ENCODE measurements at regions not wholly inside any gene's neighbourhood (a gene's known extent, or its start where the extent isn't known, plus 50 kb on each side); places are given as distances from the start of the nearest gene placed in this dataset.

DNA sequence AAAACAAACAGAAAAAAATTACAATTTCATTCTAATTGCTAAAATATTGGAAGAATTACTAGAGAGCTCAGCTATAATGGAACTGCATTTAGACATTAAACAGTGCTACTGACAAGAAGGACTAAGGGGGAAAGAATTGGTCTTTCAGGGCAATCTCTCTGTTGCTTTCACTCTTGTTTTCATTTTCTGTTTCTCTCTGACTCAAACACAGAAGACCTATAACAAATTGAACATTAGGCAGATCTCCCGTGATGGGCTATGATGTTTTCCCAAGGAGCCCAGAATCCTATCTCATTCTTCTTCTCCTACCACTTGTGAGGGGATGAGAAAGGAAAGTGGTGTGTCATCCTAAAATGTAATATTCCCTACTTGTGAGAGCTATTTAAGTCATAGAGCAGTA, 358.0 kb upstream of the TGFBR2 start:
- H3K9me3 Mint-ChIP-seq, result peaks cover 9% of the 10 kb centered on the region
- H3K27ac Mint-ChIP-seq, result no peak overlapping the region
- H3K36me3 Mint-ChIP-seq (ENCODE audit: low read depth), result peaks cover 4% of the 10 kb centered on the region
- H3K27me3 Mint-ChIP-seq (ENCODE audit: low read depth, poor library complexity), result peaks cover 4% of the 10 kb centered on the region
- H3K4me3 Mint-ChIP-seq, result no peak overlapping the region
- peaks cover 9% of the 10 kb centered on the region for H3K4me1 Mint-ChIP-seq
- TF ChIP-seq, protein P1, sequence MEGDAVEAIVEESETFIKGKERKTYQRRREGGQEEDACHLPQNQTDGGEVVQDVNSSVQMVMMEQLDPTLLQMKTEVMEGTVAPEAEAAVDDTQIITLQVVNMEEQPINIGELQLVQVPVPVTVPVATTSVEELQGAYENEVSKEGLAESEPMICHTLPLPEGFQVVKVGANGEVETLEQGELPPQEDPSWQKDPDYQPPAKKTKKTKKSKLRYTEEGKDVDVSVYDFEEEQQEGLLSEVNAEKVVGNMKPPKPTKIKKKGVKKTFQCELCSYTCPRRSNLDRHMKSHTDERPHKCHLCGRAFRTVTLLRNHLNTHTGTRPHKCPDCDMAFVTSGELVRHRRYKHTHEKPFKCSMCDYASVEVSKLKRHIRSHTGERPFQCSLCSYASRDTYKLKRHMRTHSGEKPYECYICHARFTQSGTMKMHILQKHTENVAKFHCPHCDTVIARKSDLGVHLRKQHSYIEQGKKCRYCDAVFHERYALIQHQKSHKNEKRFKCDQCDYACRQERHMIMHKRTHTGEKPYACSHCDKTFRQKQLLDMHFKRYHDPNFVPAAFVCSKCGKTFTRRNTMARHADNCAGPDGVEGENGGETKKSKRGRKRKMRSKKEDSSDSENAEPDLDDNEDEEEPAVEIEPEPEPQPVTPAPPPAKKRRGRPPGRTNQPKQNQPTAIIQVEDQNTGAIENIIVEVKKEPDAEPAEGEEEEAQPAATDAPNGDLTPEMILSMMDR (IDR thresholded peaks at IDR 0.05), result no peak
- no peak for DNase-seq

DNA sequence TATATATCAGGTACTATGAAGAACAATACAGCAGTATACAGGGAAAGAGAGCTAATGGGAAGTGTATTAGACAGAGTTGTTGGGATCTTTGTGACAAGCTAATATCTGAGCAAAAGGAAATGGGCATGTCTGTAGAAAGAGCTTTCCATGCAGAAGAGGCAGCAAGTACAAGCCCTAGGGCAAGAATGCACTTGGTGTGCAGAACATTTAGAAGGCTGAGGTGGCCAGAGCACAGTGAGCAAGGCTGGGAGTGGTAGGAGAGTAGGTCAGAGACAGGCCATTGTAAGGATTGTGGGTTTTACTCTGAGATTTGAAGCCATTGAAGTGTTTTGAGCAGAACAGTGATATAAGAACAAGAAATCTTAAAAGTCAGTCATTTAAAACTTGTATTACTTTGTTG, 353.9 kb upstream of the TGFBR2 start:
- Mint-ChIP-seq H3K36me3 (ENCODE audit: low read depth) (peaks cover 4% of the 10 kb centered on the region), H3K27ac (no peak overlapping the region), H3K27me3 (ENCODE audit: low read depth, poor library complexity) (peaks cover 4% of the 10 kb centered on the region), H3K9me3 (peaks cover 11% of the 10 kb centered on the region), H3K4me1 (no peaks in the 10 kb centered on the region), H3K4me3 (no peak overlapping the region)
- TF ChIP-seq, protein P1 (IDR thresholded peaks at IDR 0.05), result no peak
- DNase-seq, result no peak

DNA sequence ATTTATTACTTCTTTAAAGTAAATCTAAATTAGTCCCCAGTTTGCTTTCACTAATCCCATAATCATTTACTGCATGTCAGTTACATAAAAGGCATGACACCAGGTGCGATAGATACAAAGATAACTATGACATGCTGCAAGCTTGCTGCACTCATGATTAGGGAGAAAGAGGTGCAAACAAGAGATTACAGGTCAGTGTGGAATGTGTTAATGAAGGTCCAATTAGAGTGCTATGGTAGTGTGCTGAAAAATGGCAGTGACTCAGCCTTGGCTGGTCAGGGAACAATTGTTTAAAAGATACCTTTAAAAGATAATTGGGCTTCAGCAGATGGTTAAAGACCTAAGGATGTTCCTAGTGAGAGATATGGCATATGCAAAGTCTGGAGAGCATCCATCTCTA, 352.6 kb upstream of the TGFBR2 start:
- peaks cover 5% of the 10 kb centered on the region for H3K4me1 Mint-ChIP-seq
- DNase-seq, result no peak
- TF ChIP-seq, protein P1 (IDR thresholded peaks at IDR 0.05), result no peak
- H3K36me3 Mint-ChIP-seq (ENCODE audit: low read depth), result peaks cover 4% of the 10 kb centered on the region
- peaks cover 11% of the 10 kb centered on the region for H3K9me3 Mint-ChIP-seq
- H3K27ac Mint-ChIP-seq, result no peak overlapping the region
- H3K4me3 Mint-ChIP-seq, result no peak overlapping the region
- H3K27me3 Mint-ChIP-seq (ENCODE audit: low read depth, poor library complexity), result peaks cover 4% of the 10 kb centered on the region

DNA sequence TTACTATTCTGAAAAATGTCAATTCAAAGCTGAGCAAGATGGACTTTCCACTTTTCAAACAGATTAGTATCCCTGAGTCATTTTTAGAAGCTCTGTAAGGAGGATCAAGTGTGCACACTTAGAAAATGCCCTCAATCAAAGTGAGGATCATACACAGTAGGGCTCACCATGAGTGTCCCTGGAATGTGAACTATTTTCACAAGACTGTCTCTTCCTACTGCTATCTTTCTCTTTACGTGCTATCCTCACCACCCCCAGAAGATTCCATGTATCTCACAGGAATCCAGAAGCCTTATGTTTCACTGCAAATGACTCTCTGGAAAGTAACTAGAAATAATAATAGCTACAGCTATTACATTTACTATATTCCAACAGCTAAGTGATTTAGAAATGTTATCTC, 349.9 kb upstream of the TGFBR2 start:
- Mint-ChIP-seq H3K27ac (no peak overlapping the region), H3K27me3 (ENCODE audit: low read depth, poor library complexity) (no peaks in the 10 kb centered on the region), H3K4me3 (no peak overlapping the region), H3K4me1 (peaks cover 5% of the 10 kb centered on the region), H3K9me3 (peaks cover 11% of the 10 kb centered on the region), H3K36me3 (ENCODE audit: low read depth) (peaks cover 4% of the 10 kb centered on the region)
- no peak for DNase-seq
- TF ChIP-seq, protein P1 (IDR thresholded peaks at IDR 0.05), result no peak

DNA sequence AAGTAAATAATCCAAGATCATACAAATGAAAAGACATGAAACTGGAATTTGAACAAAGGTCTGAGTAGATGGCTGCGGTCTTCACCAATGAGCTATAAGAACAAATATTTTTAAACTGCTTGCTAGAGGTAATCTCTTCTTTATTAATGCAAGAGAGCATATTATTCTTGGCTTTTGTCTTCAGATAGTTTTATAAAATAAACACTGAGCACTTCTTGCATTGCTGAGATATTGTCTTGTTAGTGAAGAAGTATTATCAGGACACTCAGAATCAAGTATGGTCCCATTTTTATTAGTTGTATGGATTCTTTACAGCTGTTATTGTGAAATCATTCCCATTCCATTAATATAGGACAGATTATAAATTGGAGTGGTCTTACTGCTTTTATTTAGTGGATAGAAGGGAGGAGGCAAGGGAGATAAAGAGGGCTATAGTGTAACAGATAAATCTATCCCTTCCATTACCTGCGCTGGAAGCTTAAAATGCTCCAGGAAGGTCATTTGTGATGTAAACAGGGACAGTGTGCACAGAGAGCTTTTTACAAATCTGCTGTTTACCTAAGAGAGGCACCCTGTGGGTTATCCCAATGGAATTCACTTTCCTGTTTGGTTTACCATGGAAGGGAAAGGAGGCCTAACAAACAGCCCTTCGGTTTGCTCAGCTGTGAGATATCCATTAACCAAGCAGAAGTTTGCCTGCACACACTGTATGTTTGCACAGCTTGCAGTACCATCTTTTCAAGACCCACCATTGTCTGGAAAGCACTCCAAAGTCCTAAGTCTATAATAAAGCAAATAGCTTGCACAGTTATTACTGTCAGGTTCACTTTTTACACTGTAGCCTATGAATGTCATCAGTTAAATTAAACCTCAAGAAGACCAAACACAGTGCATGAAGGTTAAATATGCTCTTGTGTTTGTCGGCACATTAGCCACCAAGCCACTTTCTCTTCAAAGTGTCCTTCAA, 347.7 kb upstream of the TGFBR2 start:
- TF ChIP-seq, protein P1 (IDR thresholded peaks at IDR 0.05), result no peak
- H3K9me3 Mint-ChIP-seq, result peaks cover 9% of the 10 kb centered on the region
- H3K27me3 Mint-ChIP-seq (ENCODE audit: low read depth, poor library complexity), result peaks cover under 1% of the 10 kb centered on the region
- H3K27ac Mint-ChIP-seq, result no peak overlapping the region
- DNase-seq, result no peak
- H3K4me3 Mint-ChIP-seq, result no peak overlapping the region
- H3K36me3 Mint-ChIP-seq (ENCODE audit: low read depth), result no peaks in the 10 kb centered on the region
- H3K4me1 Mint-ChIP-seq, result peaks cover 15% of the 10 kb centered on the region

DNA sequence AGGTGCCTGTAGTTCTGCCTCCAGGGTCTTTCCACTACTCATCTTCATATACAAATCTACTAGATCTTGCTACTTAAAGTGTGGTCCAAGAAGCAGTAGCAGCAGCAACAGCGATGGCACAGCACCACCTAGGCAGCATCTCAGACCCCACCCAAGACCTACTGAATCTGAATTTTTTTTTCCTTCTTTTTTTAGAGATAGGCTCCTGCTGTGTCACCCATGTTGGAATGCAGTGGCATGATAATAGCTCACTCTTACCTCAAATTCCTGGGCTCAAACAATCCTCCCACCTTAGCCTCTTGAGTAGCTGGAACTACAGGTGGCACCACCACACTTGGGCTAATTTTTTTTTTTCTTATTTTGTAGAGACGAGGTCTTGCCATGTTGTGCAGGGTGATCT, 346.7 kb upstream of the TGFBR2 start:
- no peak overlapping the region for H3K27ac Mint-ChIP-seq
- TF ChIP-seq, protein P1 (IDR thresholded peaks at IDR 0.05), result no peak
- H3K4me1 Mint-ChIP-seq, result peaks cover 16% of the 10 kb centered on the region
- peaks cover 7% of the 10 kb centered on the region for H3K27me3 Mint-ChIP-seq (ENCODE audit: low read depth, poor library complexity)
- peaks cover 13% of the 10 kb centered on the region for H3K9me3 Mint-ChIP-seq
- no peak for DNase-seq
- H3K36me3 Mint-ChIP-seq (ENCODE audit: low read depth), result peaks cover 9% of the 10 kb centered on the region
- H3K4me3 Mint-ChIP-seq, result no peak overlapping the region
